ENCODE measurements at regions not wholly inside any gene's neighbourhood (a gene's known extent, or its start where the extent isn't known, plus 50 kb on each side); places are given as distances from the start of the nearest gene placed in this dataset.

- peaks cover 23% of the 10 kb centered on the region for H3K9me3 Mint-ChIP-seq
- no peak overlapping the region for H3K27ac Mint-ChIP-seq
- H3K4me3 Mint-ChIP-seq = no peak overlapping the region
- TF ChIP-seq, protein P1, sequence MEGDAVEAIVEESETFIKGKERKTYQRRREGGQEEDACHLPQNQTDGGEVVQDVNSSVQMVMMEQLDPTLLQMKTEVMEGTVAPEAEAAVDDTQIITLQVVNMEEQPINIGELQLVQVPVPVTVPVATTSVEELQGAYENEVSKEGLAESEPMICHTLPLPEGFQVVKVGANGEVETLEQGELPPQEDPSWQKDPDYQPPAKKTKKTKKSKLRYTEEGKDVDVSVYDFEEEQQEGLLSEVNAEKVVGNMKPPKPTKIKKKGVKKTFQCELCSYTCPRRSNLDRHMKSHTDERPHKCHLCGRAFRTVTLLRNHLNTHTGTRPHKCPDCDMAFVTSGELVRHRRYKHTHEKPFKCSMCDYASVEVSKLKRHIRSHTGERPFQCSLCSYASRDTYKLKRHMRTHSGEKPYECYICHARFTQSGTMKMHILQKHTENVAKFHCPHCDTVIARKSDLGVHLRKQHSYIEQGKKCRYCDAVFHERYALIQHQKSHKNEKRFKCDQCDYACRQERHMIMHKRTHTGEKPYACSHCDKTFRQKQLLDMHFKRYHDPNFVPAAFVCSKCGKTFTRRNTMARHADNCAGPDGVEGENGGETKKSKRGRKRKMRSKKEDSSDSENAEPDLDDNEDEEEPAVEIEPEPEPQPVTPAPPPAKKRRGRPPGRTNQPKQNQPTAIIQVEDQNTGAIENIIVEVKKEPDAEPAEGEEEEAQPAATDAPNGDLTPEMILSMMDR (IDR thresholded peaks at IDR 0.05; ENCODE audit: unreplicated experiment) = no peak
- H3K36me3 Mint-ChIP-seq = no peaks in the 10 kb centered on the region
- no peak for DNase-seq (ENCODE audit: low spot score in 2 of 2, unreplicated experiment in 2 of 2)
- H3K27me3 Mint-ChIP-seq (ENCODE audit: low read depth) = no peaks in the 10 kb centered on the region
- peaks cover 31% of the 10 kb centered on the region for H3K4me1 Mint-ChIP-seq
These were observed 148.5 kb downstream of the TNFSF18 start for GRCh38 chr1:172902200-172902599.

GRCh38 chr1:172902861-172903381 is 147.8 kb downstream of the TNFSF18 start:
- no peaks in the 10 kb centered on the region for H3K36me3 Mint-ChIP-seq
- H3K27ac Mint-ChIP-seq = no peak overlapping the region
- H3K27me3 Mint-ChIP-seq (ENCODE audit: low read depth) = no peaks in the 10 kb centered on the region
- H3K4me1 Mint-ChIP-seq = peaks cover 25% of the 10 kb centered on the region
- no peak for DNase-seq (ENCODE audit: low spot score in 2 of 2, unreplicated experiment in 2 of 2)
- no peak overlapping the region for H3K4me3 Mint-ChIP-seq
- TF ChIP-seq, protein P1 (IDR thresholded peaks at IDR 0.05; ENCODE audit: unreplicated experiment) = no peak
- H3K9me3 Mint-ChIP-seq = peaks cover 25% of the 10 kb centered on the region

DNA sequence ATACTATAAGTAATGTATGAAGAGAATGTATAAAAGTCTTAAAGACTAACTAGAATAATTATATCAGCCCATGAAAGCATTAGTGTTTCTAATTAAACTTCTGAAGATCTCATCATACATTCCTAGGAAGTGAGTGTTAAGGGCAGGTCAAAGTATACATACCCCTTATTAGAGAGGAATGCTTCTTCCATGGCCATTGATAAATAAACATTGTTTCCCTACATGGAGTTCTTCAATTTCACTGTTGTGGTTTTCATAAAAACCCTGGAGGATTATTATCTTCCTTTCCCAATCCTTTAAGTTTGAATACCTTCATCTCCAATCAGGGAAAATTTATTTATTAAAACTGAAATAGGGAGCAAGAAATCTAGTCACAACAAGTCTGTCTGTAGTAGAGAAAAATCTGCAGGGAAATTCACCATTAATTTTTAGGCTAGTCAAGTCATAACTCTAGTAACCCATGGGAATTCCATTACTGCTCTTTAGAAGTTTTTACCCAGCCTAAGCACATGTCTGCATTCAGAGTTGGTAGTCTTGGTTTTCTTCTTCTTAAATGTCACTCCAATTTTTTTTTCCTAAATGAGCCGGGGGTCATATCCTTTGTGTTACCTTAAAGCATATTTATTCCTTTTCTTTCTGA is 147.0 kb downstream of the TNFSF18 start:
- peaks cover 19% of the 10 kb centered on the region for H3K4me1 Mint-ChIP-seq
- no peak for DNase-seq (ENCODE audit: low spot score in 2 of 2, unreplicated experiment in 2 of 2)
- no peak overlapping the region for H3K4me3 Mint-ChIP-seq

DNA sequence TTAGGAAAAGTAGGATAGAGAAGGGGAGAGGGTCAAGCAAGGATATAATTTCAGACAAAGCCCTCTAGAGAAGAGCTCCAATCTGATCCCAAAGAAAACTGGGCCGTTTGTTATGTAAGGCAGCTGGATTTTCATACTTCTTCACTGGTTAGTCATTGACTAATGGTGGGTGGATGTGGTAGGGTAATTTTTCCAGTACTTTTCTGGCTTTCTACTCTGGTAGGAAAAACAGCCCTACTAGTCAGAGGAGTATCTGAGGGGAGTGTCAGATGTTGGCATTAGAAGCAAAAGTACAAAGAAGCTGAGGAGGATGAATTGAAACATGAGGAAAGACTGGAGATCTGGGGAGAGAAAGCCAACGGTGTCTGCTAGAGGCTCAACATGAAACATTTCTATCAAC is 145.3 kb downstream of the TNFSF18 start:
- H3K9me3 Mint-ChIP-seq = peaks cover 33% of the 10 kb centered on the region
- DNase-seq (ENCODE audit: low spot score in 2 of 2, unreplicated experiment in 2 of 2) = no peak
- peaks cover 3% of the 10 kb centered on the region for H3K36me3 Mint-ChIP-seq
- TF ChIP-seq, protein P1 (IDR thresholded peaks at IDR 0.05; ENCODE audit: unreplicated experiment) = no peak
- peaks cover 10% of the 10 kb centered on the region for H3K4me1 Mint-ChIP-seq
- no peaks in the 10 kb centered on the region for H3K27me3 Mint-ChIP-seq (ENCODE audit: low read depth)
- no peak overlapping the region for H3K4me3 Mint-ChIP-seq
- no peak overlapping the region for H3K27ac Mint-ChIP-seq

More for the DNA sequence above, 147.0 kb downstream of the TNFSF18 start:
- TF ChIP-seq, protein P1 (IDR thresholded peaks at IDR 0.05; ENCODE audit: unreplicated experiment) = no peak
- peaks cover 3% of the 10 kb centered on the region for H3K36me3 Mint-ChIP-seq
- no peak overlapping the region for H3K27ac Mint-ChIP-seq
- peaks cover 30% of the 10 kb centered on the region for H3K9me3 Mint-ChIP-seq
- no peaks in the 10 kb centered on the region for H3K27me3 Mint-ChIP-seq (ENCODE audit: low read depth)

GRCh38 chr1:172906778-172907592 is 143.8 kb downstream of the TNFSF18 start:
- TF ChIP-seq, protein P1 (IDR thresholded peaks at IDR 0.05; ENCODE audit: unreplicated experiment) = no peak
- peaks cover 3% of the 10 kb centered on the region for H3K36me3 Mint-ChIP-seq
- H3K4me1 Mint-ChIP-seq = peaks cover 10% of the 10 kb centered on the region
- H3K27ac Mint-ChIP-seq = no peak overlapping the region
- no peak overlapping the region for H3K4me3 Mint-ChIP-seq
- H3K9me3 Mint-ChIP-seq = peaks cover 24% of the 10 kb centered on the region
- DNase-seq (ENCODE audit: low spot score in 2 of 2, unreplicated experiment in 2 of 2) = no peak
- no peaks in the 10 kb centered on the region for H3K27me3 Mint-ChIP-seq (ENCODE audit: low read depth)

Data from mesothelial cell of epicardium (in vitro differentiated cells).